ENCODE measurements at regions not wholly inside any gene's neighbourhood (a gene's known extent, or its start where the extent isn't known, plus 50 kb on each side); places are given as distances from the start of the nearest gene placed in this dataset.
"Not testable (repeated sequence)": the region's sequence is repeated elsewhere in the genome, so short reads cannot be mapped to it uniquely, and the experiment has no call there.

DNA sequence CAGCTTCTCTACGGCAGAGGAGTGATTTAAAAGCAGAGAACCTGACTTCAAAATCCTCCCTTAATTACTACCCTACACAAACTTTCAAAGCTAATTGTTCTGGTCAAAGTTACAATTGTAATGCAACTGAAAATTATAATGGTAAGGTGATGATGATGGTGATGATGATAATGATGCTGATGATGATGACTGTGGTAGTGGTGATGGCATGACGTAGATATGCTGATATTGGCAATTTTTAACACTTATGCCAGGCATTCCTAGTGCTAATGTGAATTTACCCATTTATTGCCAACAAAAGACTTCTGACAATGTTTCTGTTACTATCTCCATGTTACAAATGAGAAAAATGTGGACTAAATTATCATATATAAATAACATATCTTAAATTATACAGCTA lies 1831.1 kb downstream of the LRRC4C start:
- TF ChIP-seq, protein P1, sequence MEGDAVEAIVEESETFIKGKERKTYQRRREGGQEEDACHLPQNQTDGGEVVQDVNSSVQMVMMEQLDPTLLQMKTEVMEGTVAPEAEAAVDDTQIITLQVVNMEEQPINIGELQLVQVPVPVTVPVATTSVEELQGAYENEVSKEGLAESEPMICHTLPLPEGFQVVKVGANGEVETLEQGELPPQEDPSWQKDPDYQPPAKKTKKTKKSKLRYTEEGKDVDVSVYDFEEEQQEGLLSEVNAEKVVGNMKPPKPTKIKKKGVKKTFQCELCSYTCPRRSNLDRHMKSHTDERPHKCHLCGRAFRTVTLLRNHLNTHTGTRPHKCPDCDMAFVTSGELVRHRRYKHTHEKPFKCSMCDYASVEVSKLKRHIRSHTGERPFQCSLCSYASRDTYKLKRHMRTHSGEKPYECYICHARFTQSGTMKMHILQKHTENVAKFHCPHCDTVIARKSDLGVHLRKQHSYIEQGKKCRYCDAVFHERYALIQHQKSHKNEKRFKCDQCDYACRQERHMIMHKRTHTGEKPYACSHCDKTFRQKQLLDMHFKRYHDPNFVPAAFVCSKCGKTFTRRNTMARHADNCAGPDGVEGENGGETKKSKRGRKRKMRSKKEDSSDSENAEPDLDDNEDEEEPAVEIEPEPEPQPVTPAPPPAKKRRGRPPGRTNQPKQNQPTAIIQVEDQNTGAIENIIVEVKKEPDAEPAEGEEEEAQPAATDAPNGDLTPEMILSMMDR (conservative IDR thresholded peaks at IDR 0.05): no peak
- no peaks in the 10 kb centered on the region for H3K36me3 Mint-ChIP-seq
- no peak overlapping the region for H3K27ac Mint-ChIP-seq
- no peaks in the 10 kb centered on the region for H3K4me1 Mint-ChIP-seq (ENCODE audit: unreplicated experiment)
- no peaks in the 10 kb centered on the region for H3K9me3 Mint-ChIP-seq
- DNase-seq (ENCODE audit: extremely low spot score, unreplicated experiment): no peak
- no peak overlapping the region for H3K4me3 Mint-ChIP-seq
- H3K27me3 Mint-ChIP-seq: no peaks in the 10 kb centered on the region

DNA sequence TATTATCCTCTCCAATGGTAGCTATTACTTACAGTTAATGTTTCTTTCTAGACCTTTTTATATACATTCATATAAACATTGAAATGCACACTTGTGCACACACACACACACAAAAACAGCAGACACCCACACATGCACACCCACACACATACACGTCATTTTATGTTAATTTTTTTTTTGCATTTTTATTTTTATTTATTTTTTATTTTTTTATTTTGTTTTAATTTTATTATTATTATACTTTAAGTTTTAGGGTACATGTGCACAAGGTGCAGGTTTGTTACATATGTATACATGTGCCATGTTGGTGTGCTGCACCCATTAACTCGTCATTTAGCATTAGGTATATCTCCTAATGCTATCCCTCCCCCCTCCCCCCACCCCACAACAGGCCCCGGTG lies 1839.1 kb downstream of the LRRC4C start:
- H3K4me1 Mint-ChIP-seq (ENCODE audit: unreplicated experiment); DNase-seq (ENCODE audit: extremely low spot score, unreplicated experiment); H3K36me3 Mint-ChIP-seq; H3K4me3 Mint-ChIP-seq; H3K9me3 Mint-ChIP-seq; H3K27me3 Mint-ChIP-seq; H3K27ac Mint-ChIP-seq: not testable (repeated sequence)

DNA sequence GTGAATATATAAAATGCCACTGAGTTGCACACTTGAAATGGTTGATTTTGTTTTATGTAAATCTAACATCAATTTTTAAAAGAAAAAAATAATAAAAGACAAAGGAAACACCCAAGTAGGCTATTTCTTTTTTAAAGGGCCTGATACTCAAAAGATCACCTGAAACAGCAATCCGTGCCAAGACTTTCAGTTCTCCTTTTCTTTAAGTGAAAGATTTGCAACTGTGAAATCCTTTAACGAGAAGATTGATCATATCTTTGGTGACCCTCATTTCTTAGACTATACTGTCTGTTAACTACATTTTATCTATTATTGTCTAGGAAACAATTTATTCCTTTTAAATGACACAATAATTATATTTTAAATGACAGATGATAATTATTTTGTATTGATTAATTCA lies 1841.5 kb downstream of the LRRC4C start:
- no peaks in the 10 kb centered on the region for H3K36me3 Mint-ChIP-seq
- H3K4me1 Mint-ChIP-seq (ENCODE audit: unreplicated experiment): no peaks in the 10 kb centered on the region
- no peaks in the 10 kb centered on the region for H3K9me3 Mint-ChIP-seq
- H3K27me3 Mint-ChIP-seq: no peaks in the 10 kb centered on the region
- no peak overlapping the region for H3K27ac Mint-ChIP-seq
- no peak for DNase-seq (ENCODE audit: extremely low spot score, unreplicated experiment)
- H3K4me3 Mint-ChIP-seq: no peak overlapping the region
- TF ChIP-seq, protein P1 (conservative IDR thresholded peaks at IDR 0.05): no peak

DNA sequence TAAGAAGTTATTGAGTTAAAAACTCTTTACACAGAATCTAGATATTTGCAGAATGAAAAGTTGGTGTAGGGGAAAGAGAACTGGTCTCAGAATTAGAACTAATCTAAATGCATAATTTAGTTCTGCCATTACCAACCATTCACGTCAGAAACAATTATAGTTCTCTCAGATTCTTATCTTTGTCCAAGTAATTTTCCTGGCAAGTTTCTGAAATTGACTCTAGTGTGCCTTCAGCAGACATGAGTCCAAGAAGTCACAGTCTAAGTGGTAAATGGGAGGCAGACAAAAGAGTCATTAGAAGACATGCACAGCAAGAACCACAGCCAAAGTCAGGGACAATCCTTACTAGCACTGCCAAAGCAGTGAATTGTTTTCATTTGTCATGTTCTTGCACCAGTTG lies 1870.1 kb downstream of the LRRC4C start:
- Mint-ChIP-seq H3K9me3 (no peaks in the 10 kb centered on the region), H3K27me3 (no peaks in the 10 kb centered on the region), H3K36me3 (no peaks in the 10 kb centered on the region), H3K4me1 (ENCODE audit: unreplicated experiment) (no peaks in the 10 kb centered on the region), H3K4me3 (no peak overlapping the region), H3K27ac (no peak overlapping the region)
- TF ChIP-seq, protein P1 (conservative IDR thresholded peaks at IDR 0.05): no peak
- DNase-seq (ENCODE audit: extremely low spot score, unreplicated experiment): no peak

DNA sequence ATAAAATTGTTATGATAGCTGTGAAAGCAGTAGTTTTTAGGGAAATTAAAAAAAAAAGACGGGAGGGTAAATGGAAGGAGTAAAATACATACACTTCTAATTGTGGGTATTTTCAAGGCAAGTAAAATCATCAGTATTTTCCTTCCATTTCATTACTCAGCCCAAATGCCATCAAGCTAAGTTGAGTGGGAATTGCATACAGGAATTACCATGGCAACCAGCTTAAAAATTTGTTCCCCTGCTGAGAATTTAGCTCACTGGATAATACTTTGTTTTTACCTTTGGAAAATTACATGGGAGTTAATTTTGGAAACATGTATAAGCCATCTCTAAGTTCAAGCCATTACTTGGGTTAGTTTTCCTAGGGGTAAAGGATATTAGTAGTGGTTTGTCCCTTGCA lies 1873.4 kb downstream of the LRRC4C start:
- Mint-ChIP-seq H3K9me3 (no peaks in the 10 kb centered on the region), H3K4me3 (no peak overlapping the region), H3K4me1 (ENCODE audit: unreplicated experiment) (no peaks in the 10 kb centered on the region), H3K27me3 (no peaks in the 10 kb centered on the region), H3K27ac (no peak overlapping the region), H3K36me3 (no peaks in the 10 kb centered on the region)
- no peak for DNase-seq (ENCODE audit: extremely low spot score, unreplicated experiment)
- TF ChIP-seq, protein P1 (conservative IDR thresholded peaks at IDR 0.05): no peak

DNA sequence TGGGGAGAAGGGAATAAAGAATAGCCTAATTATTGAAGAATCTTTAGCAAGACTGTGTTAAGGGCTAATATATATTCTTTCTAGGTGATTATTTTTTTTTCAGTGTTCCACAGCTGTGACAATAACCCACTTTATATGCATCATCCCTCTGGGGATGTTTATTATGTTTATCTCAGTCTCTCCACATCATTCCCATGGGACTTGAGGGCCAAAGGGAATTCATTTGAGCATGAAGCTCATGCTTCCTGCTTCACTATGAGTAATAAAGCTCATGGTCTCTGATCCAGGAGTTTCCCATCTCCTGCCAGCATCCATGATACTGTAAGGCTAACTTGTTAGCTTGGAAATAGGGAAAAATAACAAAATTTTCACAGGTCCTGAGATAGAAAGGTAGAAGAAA lies 1888.4 kb downstream of the LRRC4C start:
- Mint-ChIP-seq H3K27ac (no peak overlapping the region), H3K4me1 (ENCODE audit: unreplicated experiment) (peaks cover 5% of the 10 kb centered on the region), H3K4me3 (no peak overlapping the region), H3K27me3 (no peaks in the 10 kb centered on the region), H3K9me3 (no peaks in the 10 kb centered on the region), H3K36me3 (no peaks in the 10 kb centered on the region)
- TF ChIP-seq, protein P1 (conservative IDR thresholded peaks at IDR 0.05): no peak
- no peak for DNase-seq (ENCODE audit: extremely low spot score, unreplicated experiment)
